ENCODE measurements at regions not wholly inside any gene's neighbourhood (a gene's known extent, or its start where the extent isn't known, plus 50 kb on each side); places are given as distances from the start of the nearest gene placed in this dataset.
"Not testable (repeated sequence)": the region's sequence is repeated elsewhere in the genome, so short reads cannot be mapped to it uniquely, and the experiment has no call there.

- DNase-seq = no peak
Observed at GRCh38 chr1:20432341-20432740, 53.7 kb downstream of the CAMK2N1 start.

DNA sequence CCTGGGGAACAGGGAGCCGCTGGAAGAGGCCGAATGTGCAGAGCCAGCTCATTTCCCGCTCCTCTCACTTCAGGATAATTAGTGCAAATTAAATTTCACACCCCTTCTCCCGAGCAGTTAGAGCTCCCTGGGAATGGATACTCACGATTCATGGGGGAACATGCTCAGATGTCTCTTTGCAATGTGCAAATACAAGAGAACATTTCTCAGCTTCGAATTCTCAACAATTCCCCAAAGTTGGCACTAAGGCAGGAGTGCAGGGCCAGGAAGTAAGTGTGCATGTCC is 54.9 kb downstream of the CAMK2N1 start:
- no peak for DNase-seq

- DNase-seq = peak; percentile 7
Observed at GRCh38 chr1:20430355-20431175, 55.4 kb downstream of the CAMK2N1 start.

- no peak for DNase-seq
Observed at GRCh38 chr1:20429296-20429695, 56.7 kb downstream of the CAMK2N1 start.

GRCh38 chr1:20428841-20429240 is 57.2 kb downstream of the CAMK2N1 start:
- DNase-seq = no peak

- DNase-seq = no peak
Observed at GRCh38 chr1:20426923-20427322, 59.1 kb downstream of the CAMK2N1 start.

GRCh38 chr1:20426371-20426770 is 59.6 kb downstream of the CAMK2N1 start:
- no peak for DNase-seq

DNA sequence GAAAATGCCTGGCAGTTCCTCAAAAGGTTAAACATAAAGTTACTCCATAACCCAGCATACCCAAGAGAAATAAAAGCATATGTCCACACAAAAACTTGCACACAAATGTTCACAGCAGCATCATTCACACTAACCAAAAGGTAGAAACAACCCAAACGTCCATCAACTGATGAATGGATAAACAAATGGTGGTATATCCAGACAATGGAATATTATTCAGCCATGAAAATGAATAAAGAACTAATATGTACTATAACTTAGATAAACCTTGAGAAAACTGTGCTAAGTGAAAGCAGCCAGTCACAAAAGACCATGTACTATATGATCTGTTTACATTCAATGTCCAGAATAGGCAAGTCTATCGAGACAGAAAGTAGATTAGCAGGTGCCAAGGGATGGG is 60.4 kb downstream of the CAMK2N1 start:
- DNase-seq = no peak

DNA sequence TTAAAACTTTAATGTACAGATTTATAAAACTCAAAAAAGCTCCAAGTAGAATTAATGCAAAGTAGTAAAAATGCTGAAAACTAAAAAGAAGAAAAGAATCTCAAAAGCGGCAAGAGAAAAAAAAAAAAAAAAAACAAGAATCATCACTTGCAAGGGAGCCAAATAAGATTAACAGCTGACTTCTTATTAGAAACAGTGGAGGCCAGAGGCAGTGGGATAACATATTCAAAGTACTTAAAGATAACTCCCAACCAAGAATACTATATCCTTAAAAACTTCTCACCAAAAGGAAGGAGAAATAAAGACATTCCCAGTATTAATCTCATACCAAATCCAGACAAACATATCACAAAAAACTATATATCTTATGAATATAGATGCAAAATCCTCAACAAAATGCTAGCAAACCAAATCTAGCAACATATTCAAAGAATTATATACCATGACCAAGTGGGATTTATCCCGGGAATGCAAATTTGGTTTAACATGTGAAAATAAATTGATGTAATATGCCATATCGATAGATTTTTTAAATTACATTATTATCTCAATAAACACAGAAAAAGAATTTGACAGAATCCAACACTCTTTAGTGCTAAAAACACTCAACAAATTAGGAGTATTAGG is 62.7 kb downstream of the CAMK2N1 start:
- no peak for DNase-seq

GRCh38 chr1:20421441-20421840 is 64.6 kb downstream of the CAMK2N1 start:
- no peak for DNase-seq

DNA sequence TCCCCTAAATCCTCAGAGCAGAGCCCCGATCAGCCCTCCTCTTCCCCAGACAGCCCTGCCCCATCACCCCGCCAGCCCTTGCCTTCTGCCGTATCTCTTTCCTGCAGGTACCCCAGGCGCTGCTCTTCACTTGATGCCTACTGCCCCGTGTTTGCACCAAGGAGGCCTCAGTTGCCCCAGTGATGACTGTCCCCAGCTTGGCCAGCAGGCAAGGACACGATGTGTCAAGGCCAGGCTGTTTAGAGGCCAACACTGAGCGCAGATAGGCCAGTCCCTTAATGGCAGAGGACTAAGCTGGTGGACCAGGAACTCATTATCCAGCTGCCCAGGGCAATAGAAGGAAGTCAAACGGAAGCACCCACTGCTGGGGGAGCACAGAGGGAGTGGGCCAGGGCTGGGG is 68.4 kb downstream of the CAMK2N1 start:
- no peak for DNase-seq

- no peak for DNase-seq
Observed at GRCh38 chr1:20416706-20417105, 69.3 kb downstream of the CAMK2N1 start.

GRCh38 chr1:20413776-20414140 is 72.3 kb downstream of the CAMK2N1 start:
- DNase-seq = no peak

DNA sequence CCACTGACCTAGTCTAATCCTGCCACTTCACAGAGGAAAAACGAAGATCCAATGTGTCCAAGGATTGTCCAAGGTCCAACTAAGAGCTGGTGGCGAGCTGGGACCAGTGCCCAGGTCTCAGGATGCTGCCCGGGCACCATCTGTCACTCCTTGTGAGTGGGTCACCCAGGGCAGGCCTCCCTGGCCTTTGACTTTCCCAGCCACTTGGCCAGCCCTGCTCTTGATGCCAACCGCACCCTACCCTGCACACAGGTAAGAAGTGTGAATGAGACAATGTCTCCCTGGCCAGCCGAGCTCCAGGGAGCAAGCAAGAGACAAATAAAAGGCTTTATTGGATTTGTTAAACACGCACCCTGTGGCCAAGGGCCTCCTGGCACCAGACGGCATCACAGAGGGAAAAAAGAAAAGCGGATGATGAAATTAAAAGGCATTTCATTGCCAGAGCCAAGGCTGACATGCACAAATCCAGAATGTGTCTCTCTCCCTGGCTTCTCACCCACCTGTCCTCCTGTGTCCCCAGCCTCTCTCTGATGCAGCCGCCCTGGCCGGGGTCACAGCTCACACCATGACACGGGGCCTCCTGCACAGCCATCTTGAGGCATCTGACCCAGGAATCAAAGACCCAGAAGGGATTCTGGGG is 72.8 kb downstream of the CAMK2N1 start:
- DNase-seq = no peak

DNA sequence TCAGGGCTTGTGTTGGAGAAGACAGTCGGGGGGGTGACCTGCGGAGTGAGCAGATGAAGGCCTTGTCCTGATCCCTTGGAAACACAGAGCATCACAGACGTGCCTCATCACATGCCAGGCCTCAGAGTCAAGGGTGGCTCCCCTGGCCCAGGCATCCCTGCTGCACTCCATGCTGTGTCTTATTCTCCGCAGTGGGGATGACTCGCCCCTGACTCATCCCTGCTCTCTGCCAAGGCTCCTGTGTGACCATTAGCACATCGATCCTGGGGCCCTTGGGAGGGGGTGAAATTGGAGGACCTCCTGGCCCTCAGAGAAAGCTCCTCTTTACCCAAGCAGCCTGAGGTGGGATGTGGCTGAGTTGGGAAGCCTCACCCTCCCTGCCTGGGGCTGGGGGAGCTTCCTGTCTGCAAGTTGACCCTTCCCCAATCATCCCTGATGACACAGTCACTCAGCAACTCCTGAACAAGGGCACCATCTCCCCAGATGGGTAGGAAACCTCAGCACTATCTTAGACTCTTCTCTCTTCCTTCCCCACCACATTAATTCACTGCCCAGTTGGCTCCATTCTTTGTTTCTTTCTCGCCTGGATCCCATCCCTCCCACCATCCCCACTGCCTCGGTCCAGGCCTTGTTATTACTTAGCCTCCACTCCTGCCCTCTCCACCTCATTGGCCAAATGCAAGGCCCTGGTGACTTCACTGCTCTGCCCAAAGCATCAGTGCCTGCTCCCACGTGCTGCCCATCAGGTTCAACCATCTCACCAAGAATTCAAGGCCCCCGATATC is 74.6 kb downstream of the CAMK2N1 start:
- no peak for DNase-seq

GRCh38 chr1:20410503-20410902 is 75.5 kb downstream of the CAMK2N1 start:
- DNase-seq = no peak

DNA sequence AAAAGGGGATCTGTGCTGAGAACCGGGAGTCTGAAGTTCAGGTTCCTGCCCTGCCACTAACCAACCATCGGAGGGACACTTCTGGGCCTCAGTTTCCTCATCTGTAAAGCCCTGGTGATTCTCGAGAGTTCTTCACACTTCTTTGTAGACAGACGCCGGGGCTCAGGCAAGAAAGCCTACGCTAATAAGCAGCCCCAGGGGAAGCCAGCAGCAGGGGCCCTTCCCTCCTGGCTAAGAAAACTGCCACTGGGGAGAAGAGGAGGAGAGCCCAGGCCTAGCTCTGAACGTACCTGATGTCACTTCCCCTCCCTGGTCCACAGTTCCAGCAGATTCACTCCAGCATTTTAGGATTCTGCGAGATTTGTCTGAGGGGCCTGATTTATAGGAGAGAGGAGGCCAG is 76.0 kb downstream of the CAMK2N1 start:
- DNase-seq = no peak

- DNase-seq = no peak
Observed at GRCh38 chr1:20409012-20409411, 77.0 kb downstream of the CAMK2N1 start.

DNA sequence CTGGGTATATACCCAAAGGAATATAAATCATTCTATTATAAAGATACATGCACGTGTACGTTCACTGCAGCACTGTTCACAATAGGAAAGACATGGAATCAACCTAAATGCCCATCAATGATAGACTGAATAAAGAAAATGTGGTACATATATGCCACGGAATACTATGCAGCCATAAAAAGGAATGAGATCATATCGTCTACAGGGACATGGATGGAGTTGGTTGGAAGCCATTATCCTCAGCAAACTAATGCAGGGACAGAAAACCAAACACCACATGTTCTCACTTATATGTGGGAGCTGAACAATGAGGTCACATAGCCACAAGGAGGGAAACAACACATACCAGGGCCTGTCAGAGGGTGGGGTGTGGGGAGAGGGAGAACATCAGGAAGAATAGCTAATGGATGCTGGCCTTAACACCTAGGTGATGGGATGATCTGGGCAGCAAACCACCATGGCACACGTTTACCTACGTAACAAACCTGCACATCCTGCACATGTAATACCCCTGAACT is 77.8 kb downstream of the CAMK2N1 start:
- DNase-seq = not testable (repeated sequence)

GRCh38 chr1:20405893-20406604 is 80.0 kb downstream of the CAMK2N1 start:
- no peak for DNase-seq

DNA sequence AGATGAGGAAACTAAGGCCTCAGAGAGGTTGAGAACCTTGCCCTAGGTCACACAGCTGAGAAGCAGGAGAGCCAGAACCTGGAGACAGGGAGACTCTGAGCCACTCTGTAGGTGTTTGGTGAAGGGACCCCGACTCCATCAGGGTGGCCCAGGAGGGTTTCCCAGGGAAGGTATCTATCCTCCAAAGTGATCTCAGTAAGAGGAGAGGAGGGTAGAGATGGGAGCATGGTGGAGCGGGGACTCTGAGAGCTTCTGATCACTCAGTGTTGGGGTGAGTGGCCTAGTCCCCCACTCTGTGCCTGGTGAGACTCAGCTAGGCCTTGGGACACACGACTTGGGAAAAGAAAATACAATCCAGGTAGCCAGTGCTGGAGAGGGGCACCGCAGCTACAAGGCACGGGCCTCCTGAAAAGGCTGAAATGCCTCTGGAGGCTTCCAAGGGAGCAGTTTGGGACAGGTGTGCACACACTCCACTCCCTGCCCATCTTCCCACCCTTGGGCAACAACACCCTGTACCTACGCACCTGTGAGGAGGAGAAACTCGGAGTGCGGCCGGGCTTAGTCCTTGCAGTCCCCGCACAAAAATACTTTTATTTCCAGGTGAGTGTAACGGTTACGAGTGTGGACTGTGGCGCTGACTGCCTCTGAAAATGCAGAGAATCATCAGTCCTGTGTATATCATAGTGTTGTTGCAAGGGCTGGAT is 80.8 kb downstream of the CAMK2N1 start:
- no peak for DNase-seq

Measured in activated T-cell treated with anti-CD3 and anti-CD28 coated beads for 4 hours (primary cell).